ENCODE measurements at regions not wholly inside any gene's neighbourhood (a gene's known extent, or its start where the extent isn't known, plus 50 kb on each side); places are given as distances from the start of the nearest gene placed in this dataset.

DNA sequence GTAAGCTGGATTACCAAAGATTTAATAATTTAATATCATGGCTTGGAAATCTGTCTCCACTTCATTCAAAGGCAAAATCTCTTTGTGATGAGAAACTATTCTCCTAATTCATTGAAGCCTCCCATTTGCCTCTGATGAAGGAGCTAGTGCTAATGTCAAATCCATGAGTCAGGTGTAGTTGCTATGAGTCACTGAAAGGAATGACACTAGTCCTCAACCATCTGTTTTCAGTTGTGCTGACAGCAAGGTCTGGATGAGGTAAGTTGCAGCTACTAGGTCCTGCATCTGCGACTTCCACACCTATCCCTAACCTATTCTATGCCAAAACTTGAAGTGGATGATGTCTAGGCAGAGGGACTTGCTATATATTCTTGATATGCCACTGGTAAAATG, 324.0 kb upstream of the UBE2E3 start:
- DNase-seq, result no peak

DNA sequence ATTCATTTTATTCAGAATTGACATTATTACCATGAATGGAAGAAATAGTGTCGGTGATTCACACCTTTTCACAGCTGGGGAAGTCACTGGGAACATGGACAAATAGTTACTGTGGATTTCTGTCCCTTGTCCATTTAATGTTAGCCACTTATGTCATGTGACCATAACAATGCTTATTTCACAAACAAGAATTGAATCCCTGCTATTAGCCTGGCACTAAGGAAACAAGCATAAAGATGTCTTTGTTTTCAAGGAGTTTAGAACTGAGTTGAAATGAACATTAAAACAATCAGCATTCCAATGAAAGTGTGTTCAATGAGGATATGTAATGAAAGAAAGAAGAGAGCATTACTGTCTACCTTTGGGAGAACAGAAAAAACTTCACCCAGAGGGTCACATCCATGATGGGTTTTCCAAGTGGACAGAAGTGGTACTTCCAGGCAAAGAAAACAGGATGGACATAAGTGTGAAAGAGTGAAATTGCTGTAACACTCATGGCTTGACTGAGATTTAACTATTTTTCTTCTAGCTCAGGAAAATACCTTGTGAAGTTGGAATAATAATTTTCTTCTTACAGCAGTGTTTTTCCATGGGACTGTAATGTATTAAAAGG, 324.5 kb upstream of the UBE2E3 start:
- no peak for DNase-seq

DNA sequence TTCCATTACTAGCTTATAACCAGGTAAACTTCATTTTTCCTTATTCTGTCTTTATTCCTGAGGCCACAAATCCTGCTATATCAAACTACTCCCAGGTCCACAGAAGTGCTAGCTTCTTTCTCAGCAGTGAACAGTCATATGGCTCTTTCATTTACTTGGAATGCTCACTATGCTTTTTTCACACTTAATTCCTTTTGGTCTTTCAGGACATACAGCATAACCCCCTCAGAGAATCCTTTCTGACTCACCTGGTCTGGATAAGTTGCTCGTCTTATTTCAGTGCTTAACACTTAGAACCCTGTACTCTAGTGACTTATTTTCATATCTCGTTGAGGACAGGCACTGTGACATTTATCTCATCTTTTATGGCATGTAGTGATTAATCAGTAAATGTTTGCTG, 325.0 kb upstream of the UBE2E3 start:
- no peak for DNase-seq

DNA sequence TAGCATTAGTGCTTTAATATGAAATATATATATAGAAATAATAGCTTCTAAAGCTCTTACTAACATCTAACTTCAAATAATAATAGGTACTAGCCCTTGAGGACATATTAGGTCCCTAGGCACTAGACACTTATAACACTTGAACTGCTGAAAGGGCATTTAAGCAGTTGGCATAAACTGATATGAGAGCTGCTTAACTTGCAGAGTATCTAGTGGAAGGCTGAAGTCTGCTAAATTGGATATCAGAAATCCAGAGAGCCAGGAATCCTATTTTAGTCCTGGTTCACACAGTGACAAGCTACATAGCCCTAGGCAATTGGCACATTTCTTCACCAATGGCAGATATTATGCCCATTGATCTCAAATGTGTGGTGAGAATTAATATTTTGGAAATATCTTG, 326.9 kb upstream of the UBE2E3 start:
- no peak for DNase-seq

DNA sequence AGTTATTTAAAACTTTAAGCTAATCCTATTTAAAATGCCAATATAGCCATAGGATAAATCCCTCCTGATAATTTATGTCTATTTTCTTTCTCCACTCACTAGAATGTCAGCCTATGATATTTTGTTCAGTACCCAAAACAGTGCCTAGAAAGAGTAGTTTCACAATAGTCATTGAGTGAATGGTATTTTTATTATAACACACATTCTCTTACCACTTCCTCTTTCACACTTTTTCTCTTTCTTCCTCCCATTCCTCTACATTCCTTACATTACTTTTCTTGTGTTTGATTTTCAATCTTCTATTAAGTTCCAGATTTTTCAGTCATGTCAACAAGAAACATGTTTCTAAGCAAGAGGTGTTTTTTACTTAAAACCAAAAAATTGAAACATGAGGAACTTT, 327.6 kb upstream of the UBE2E3 start:
- DNase-seq, result peak; percentile 31

DNA sequence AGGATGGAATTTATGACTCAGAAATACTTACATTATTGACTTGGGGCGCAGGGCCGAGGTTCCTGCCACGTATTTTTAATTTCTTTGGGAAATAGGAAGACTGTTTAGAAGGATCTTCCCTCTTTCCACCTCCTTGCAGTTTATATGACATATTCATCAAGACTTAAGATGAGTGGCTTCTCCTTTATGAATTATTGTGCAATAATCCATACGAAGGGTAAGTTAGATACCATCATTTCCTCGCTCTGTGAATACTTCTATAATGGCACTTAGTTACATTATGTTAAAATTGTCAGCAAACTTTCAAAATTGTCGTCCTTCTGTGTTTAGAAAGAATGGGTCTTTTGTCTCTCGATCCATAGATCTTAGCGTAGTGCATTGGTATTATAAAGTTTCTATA, 328.8 kb upstream of the UBE2E3 start:
- DNase-seq, result no peak

DNA sequence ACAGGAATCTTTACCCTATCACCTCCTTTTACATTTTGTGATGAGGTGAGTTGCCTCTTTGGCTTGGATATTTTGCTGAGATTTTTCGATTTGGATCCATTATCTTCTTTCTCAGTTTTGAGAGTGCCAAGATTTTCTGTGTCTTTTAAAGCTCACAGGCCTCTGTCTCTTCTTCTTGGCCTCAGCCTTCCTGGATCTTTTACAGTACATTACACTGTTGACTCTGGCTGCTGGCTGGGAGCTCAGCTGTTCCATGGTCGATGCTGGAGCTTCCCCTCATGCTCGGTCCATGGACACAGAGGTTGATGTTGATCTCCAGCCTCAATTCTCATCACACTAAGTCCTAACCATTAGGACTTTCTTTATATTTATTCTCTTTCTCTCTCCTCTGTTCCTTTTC, 332.8 kb upstream of the UBE2E3 start:
- DNase-seq, result no peak

DNA sequence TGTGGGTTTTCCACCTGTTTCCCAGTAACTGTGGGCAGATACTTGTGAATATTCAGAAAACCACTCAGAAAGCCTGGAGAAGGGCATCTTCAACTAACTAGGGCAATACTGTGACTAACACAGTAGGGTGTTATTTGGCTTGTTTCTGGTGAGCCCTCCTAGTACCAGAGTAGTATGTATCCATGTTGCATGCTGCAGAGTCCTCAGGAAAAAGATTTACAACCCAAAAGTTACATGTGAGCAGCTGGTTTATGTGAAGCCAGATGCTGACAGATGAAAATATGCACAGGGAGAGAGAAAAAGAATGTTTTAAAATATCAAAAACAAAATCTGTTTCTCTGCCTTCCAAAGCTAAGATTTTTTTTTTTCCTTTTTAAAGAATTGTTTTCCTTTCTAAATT, 333.2 kb upstream of the UBE2E3 start:
- no peak for DNase-seq

DNA sequence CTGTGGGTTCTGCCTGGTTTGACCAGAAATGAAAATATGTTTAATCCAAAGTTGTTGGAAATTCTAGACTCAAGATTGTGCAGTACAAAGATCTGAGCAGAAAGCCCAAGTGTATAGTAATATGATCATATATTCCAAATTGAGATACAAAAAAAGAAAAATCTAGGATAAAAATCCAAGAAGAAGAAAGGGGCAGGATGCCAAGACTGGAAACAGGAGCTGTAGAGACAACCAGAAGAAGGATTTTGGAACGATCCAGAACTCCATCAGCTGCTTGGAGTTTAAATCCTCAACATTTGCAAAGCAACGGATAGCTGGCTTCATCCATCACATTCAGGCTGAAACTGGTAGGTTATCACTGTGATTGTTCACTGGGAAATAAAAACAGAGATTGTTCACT, 333.6 kb upstream of the UBE2E3 start:
- no peak for DNase-seq

DNA sequence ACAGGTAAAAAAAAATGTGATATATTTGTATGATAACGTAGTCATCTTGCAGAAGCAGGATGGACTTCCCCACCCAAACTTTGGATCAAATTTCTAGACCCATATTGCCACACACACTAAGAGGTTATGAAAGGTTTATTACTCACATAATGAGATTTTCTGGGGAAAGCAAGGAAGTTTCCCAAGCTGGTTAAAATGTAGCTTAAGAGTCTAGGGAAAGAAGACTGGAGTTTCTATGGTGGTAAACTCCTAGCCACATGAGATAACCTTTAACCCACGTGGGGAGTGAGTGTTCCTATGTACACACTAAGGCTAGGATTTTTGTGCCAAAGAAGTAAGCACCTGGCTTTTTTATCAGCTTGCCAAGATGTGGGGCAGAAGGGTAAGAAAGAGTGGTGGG, 335.7 kb upstream of the UBE2E3 start:
- no peak for DNase-seq

DNA sequence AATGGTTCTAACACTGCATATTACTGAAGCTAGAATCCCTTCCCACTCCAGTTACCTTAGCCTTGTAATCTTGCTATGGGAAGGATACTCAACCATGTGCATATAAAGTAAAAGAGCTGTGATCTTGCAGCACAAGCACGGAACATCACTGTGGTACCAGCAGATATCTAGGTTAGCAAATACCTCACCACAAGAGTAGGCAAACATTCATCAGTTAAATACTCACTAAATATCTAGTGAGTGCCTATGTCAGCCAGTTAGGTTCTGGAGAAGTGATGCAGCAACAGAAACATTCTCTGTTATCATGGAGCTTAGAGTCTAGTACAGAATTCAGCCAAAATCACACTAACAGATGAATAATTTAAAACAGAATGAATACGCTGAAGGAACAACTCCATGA, 349.6 kb upstream of the UBE2E3 start:
- no peak for DNase-seq

DNA sequence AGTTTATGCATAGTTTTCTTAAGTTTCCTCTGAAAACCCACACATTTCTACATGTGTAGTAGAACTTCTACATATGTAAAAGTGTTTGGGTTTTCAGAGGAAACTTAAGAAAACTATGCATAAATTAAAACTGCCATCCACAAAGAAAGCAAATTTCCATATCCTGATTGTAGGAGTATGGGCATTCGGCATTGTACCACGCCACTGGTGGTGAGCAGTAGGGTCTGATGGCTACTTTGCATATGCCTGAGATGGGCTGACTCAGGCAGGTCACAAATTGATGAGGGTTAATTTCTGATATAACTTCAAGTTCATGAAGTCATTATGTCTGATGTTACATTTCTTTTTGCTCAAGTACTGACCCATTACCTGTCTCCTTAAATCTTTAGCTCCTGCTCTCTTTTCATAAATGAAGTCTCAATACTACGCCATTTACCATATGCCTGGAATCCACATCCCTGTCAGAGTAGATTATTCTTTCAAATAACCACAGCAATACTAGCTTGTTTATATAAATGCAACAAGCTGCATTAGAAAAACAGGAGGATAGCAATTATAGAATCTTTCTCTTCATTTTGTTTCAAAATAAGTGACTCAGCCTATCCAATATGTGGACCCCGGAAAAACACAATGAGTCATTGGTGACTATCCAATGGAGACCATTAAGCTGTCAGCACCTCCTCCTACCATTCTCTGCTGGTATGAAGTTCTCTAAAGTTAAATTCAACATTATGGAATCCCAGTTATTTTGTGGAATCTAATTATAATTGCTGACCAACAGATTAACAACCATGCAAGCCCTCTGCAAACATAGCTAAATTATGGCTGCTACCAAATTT, 355.2 kb upstream of the UBE2E3 start:
- no peak for DNase-seq

DNA sequence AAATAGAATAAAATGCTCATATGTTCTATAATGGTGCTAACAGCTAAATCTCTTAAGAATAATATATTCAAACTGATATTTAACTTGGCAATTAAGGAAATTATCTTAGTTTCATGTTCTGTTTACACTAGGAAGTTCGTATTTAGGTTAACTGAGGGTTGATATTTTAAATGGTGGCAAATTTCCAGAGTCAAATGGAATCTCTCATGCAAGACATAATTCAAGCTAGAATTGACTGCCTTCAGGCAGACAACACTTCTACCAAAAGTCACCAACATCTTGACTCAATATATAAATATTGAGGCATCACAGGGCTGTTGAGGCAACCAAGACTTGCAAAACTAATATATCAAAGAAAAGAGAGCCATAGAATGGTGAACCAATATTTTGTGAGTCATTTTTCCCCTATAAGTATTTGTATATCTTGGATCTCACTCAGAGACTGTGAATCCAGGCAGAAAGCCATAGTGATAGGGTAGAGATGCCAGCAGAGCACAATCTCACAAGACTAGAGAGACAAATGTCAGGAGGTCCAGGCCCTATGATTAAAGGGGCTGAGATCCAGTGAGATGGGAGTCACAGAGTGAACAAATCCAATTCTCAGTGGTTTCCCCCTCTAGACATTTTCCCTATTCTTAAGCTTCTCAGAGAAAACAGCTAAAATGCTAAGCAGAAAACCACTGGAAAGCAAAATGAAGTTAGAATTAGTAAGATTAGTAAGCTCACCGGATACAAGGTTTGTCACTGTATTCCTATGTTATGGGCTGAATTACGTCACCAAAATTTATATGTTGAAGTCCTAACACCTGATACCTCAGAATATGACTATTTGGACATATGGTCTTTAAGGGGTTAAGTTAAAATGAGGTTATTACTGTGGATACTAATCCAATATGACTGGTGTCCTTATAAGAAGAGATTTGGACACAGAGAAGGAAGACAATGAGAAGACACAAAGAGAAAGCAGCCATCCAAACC, 358.2 kb upstream of the UBE2E3 start:
- no peak for DNase-seq

DNA sequence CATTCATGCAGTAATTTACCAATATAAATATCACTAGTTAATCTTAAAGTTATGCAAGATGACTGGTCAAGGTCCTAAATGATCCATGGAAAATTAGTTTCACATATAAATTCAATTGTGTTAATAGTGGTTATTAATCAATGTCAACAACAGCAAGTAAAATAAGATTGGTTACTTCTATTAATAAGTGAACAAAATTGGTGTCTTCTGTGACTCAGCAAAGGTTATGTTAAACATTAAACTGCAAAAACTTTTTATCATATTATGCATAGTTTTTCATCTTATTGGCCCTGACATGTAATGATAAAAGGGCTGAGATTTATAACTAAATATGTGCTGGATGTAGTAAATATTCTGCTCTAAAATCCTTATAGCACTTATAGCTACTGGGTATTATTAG, 359.0 kb upstream of the UBE2E3 start:
- no peak for DNase-seq

DNA sequence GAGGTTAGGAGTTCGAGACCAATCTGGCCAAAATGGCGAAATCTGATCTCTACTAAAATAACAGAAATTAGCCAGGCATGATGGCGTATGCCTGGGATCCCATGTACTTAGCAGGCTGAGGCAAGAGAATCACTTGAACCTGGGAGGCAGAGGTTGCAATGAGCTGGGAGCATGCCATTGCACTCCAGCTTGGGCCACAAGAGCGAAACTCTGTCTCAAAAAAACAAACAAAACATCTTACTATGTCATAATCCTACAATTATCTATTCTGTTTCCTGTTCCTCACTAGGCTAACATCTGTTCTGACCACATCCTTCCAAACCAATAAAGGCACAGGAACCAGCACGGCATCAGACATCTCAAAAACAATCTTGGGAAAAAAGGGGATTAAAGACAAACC, 361.8 kb upstream of the UBE2E3 start:
- no peak for DNase-seq

DNA sequence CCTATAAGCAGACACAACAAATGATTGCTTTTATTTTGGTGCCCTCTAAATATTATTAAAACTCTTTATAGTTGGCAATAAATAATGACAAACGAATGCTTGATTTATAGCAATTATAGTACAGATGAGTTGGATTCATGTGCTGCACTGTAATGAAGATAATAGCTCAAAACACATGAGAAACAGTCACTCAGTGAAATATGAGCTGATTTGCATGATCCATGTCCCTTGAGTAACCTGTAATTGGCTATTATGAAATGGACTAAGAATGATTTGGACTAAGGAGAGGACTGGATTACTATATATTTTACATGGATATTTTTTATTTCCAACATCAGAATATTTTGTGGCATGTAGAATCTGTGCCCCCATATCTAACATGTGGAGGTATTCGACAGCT, 365.6 kb upstream of the UBE2E3 start:
- no peak for DNase-seq

DNA sequence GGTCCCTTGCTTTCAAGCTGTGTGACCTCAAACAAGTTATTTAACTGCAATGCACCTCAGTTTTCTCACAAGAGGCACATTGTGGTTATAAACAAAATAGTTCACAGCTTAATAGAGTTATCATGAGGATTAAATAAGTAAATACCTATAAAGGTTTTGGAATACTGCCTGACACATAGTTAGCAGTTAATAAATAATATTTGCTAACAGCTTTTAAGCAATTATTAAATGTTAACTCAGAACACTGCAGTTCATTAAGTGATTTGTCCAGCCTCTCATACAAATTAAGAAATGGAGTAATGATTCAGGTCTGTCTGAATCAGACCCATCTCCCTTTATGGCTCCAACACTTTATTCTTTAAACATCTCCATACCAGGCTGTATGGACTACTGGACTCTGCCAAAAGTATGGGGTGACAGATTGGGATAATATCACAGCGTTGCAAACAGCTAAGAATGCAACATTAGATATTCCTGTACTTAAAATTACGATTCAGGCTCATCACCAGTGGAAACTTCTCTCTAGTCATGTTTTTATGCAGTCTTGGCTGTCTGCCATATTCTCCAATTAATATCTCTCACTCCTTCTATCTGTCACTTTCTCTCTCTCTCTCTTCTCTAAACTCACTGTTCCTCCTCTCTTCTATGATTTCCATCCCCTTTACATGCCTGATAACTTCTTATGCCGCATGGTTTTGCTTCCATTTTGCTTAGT, 370.6 kb upstream of the UBE2E3 start:
- DNase-seq, result peak; percentile 25

DNA sequence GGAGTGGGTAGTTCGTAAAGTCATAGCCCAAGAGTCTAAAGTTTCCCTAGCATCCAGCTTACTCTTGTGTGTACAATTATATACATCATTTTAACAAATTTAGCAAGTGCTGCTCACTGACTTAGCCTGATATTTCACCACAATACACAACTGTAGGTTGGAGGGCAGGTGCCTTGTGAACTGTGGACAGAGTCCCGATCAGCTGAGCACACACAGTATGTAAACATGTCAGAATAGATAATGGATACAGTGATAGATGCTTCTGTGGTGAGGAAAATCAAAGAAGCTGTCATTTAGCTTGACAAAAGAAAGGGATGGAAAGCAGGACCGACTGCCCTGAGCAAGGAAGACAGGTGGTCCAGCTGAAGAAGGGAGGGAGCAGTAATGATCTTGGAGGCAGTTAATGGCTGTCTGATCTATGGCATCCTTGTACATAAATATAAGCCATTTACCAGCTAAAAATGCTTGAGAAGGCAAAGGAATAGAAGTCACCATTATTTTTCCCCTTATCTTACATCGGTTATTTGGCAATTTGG, 372.8 kb upstream of the UBE2E3 start:
- DNase-seq, result no peak

DNA sequence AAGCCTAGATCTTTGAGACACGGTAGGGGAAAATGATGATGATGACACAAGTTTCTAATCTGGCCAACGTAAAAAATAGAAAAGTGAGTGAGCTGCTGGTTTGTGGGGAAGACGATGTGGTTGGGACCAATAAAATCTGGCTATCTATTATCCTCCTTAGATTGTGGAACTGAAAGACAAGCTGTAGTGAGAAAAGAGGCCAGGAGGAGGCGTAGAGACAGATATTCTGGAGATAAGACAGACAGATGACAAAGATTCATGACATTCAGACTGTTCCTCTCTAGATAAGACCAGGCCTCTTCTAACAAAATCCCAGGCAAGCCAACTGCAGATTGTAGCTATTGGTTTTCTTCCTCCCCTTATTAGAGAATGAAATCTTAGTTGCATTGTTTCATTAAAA, 376.3 kb upstream of the UBE2E3 start:
- DNase-seq, result peak; percentile 85

DNA sequence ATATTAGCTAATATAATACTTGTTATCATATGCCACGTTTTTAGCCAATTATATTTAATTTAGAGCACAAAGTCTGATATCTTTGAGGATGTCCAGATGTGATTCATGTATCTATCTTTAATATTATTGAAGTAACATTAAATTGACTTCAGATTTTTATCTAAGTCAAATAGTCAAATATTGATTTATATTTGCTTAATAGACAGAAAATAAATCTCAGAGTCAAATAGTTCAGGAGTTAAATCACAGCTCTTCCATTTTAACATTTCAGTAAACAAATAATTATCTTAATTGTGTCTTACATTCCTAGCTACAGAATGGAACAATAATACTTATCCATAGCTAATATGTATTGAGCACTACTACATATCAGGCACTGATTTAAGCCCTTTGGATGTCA, 379.4 kb upstream of the UBE2E3 start:
- no peak for DNase-seq

DNA sequence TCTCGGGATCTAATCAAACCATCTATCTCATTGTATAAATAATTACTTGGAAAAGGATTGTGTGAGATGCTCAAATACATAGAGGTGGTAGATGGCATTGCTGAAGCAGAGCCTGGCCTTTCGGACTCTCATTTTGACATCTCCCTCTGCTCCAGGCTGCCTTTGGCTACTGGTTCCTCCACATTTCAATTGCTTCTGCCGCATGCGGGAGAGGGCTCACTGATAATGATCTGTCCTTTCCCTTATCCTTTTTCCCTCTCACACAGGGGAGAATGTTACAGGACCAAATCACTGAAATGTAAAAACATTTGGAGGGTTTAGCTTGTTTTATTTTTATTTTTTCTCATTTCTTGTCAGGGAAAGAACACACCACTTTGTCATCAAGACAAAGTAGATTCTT, 380.6 kb upstream of the UBE2E3 start:
- DNase-seq, result no peak

DNA sequence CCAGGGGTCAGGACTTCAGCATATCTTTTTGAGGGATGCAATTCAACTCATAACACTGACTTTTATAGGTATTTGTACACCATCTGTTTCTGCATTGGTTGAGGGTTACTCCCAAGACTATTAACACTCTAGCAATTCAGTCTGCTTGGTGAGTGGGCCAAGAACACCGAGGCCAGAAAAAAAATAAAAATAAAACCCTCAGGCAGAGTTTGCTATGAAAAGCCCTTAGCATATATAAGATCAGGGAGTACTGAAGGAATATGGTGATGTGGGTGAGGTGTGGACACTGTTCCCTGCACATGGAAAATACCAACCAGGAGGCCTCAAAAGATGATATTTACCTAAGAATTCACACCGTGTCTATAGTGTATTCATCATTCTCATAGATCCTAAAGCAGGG, 383.2 kb upstream of the UBE2E3 start:
- DNase-seq, result no peak

DNA sequence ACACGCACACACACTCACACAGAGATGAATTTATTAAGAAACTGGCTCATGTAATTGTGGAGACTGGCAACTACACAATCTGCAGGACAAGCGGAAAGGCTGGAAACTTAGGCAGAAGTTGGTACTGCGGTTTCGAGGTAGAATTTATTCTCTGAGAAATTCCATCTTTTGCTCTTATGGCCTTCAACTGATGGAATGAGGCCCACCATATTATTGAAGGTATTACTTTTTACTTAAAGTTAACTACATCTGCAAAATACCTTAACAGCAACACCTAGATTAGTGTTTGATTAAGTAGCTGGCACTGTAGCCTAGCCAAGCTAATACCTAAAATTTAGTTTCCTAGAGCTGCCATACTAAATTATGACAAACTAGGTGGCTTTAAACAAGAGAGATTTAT, 384.0 kb upstream of the UBE2E3 start:
- no peak for DNase-seq

Measured in OCI-M1 (cell line).